ENCODE measurements at regions not wholly inside any gene's neighbourhood (a gene's known extent, or its start where the extent isn't known, plus 50 kb on each side); places are given as distances from the start of the nearest gene placed in this dataset.

DNA sequence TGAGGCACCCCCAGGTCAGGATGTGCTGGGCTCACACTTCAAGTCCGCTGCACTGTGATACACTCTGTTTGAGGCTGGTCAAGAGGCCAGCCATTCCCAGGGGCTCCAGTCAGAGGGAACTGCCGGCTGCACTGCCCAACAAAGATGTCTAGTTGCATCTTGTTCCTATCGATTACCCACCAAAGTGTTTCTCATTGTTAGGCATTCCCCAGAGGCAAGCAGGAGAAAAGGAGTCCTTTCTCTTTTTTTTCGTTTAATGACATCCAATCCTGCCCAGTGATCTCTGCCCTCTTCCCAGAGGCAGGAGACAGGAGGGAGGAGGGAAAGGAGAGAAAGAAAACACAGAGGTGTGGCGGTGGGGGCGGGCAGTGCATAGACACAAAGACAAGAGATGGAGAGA is 150.4 kb downstream of the OMA1 start:
- DNase-seq (no peak), ATAC-seq (ENCODE audit: low read depth) (no peak)
- intact Hi-C loops (cut with micrococcal nuclease): no loop called here
- ChIA-PET POLR2A (no interaction called here), CTCF (no interaction called here)
- TF ChIP-seq, protein P1, sequence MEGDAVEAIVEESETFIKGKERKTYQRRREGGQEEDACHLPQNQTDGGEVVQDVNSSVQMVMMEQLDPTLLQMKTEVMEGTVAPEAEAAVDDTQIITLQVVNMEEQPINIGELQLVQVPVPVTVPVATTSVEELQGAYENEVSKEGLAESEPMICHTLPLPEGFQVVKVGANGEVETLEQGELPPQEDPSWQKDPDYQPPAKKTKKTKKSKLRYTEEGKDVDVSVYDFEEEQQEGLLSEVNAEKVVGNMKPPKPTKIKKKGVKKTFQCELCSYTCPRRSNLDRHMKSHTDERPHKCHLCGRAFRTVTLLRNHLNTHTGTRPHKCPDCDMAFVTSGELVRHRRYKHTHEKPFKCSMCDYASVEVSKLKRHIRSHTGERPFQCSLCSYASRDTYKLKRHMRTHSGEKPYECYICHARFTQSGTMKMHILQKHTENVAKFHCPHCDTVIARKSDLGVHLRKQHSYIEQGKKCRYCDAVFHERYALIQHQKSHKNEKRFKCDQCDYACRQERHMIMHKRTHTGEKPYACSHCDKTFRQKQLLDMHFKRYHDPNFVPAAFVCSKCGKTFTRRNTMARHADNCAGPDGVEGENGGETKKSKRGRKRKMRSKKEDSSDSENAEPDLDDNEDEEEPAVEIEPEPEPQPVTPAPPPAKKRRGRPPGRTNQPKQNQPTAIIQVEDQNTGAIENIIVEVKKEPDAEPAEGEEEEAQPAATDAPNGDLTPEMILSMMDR (IDR thresholded peaks at IDR 0.05): no peak
- no peaks in the 10 kb centered on the region for H3K4me1 Mint-ChIP-seq
- no peaks in the 10 kb centered on the region for H3K36me3 Mint-ChIP-seq (ENCODE audit: low read depth)
- H3K27me3 Mint-ChIP-seq: no peaks in the 10 kb centered on the region
- no peak overlapping the region for H3K4me3 Mint-ChIP-seq
- H3K27ac Mint-ChIP-seq: no peak overlapping the region
- H3K9me3 Mint-ChIP-seq: no peaks in the 10 kb centered on the region

DNA sequence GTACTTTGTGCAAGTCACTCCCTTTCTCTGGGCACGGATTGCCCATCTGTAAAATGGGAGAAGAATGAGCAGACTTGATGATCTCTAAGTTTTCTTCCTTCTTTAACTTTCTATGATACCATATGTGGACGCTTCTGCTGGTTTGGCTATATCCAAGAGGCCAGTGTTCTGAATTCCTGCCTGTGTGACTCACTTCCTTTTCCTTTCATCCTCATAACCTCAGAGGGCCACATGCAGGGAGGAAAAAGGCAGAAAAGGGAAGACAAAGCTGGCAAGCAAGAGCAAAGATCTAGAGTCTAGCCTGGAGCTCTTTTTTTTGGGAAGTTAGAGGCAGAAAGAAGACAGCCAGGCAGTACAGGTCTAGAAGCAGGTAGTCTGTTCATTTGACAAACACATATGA is 151.2 kb downstream of the OMA1 start:
- DNase-seq (no peak), ATAC-seq (ENCODE audit: low read depth) (no peak)
- no peaks in the 10 kb centered on the region for H3K36me3 Mint-ChIP-seq (ENCODE audit: low read depth)
- intact Hi-C loops (cut with micrococcal nuclease): no loop called here
- no peak overlapping the region for H3K27ac Mint-ChIP-seq
- H3K9me3 Mint-ChIP-seq: no peaks in the 10 kb centered on the region
- no peaks in the 10 kb centered on the region for H3K4me1 Mint-ChIP-seq
- no peaks in the 10 kb centered on the region for H3K27me3 Mint-ChIP-seq
- CTCF ChIA-PET: interaction anchor here (0.6 kb wide), 1 partner anchor 9 kb away, joined by 3 read pairs; no protein-coding TSS in a partner anchor
- H3K4me3 Mint-ChIP-seq: no peak overlapping the region
- TF ChIP-seq, protein P1 (IDR thresholded peaks at IDR 0.05): no peak
- POLR2A ChIA-PET: no interaction called here

DNA sequence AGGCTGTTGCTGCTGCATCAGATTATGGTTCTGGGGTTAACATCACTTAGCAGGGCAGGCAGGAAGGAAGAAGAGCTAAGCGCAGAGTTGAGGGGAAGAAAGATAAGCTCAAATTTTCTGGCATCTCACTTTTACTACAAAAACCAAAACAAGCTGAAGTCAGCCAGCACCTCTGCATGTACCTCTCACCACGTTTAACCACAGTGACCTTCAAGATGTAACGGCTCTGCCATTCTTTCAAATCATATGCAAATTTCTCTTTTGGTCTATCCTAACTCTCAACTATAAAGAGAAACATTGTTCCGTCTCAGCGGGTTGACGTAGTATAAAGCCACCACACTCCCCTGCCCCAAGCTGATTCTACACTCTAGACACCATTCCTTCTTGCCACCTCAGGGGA is 154.4 kb downstream of the OMA1 start:
- Mint-ChIP-seq H3K36me3 (ENCODE audit: low read depth) (no peaks in the 10 kb centered on the region), H3K9me3 (no peaks in the 10 kb centered on the region), H3K27ac (no peak overlapping the region), H3K4me1 (no peaks in the 10 kb centered on the region), H3K4me3 (no peak overlapping the region), H3K27me3 (no peaks in the 10 kb centered on the region)
- ATAC-seq (ENCODE audit: low read depth) (peak; percentile 92), DNase-seq (peak; percentile 21)
- POLR2A ChIA-PET: interaction anchor here (0.7 to 1.7 kb wide), 6 partner anchors 12 to 155 kb away, joined by 3 to 7 read pairs (median 4); partner anchors contain the start of gene OMA1
- TF ChIP-seq, protein P1 (IDR thresholded peaks at IDR 0.05): no peak
- intact Hi-C loops (cut with micrococcal nuclease): loop anchor here (1.0 to 5.0 kb wide), 6 partner anchors 29 to 880 kb away; partner anchors contain the start of genes MYSM1 and OMA1
- CTCF ChIA-PET: interaction anchor here (0.9 kb wide), 1 partner anchor 123 kb away, joined by 3 read pairs; no protein-coding TSS in a partner anchor

DNA sequence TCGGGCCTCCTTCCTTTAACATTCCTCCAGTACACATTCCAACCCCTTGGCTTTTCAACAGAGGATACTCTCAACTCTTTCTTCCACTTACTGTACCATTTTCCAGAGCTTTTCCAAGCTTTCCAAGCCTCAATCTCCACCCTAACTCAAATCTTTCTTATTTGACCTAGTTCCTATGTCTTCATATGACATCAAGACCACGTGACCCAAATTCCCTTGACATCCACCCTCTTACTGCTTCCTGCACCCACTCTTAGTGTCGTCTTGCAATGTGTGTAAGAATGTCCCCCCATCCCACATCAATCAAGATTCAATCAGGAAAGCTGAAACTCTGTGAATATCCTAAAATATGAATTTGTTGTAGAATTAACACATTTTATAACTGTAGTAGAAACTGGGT is 155.0 kb downstream of the OMA1 start:
- POLR2A ChIA-PET: interaction anchor here (0.7 to 1.7 kb wide), 5 partner anchors 12 to 155 kb away, joined by 3 to 6 read pairs (median 4); partner anchors contain the start of gene OMA1
- intact Hi-C loops (cut with micrococcal nuclease): loop anchor here (5.0 kb wide), 2 partner anchors 311 to 881 kb away; partner anchors contain the start of gene MYSM1
- TF ChIP-seq, protein P1 (IDR thresholded peaks at IDR 0.05): no peak
- Mint-ChIP-seq H3K4me1 (no peaks in the 10 kb centered on the region), H3K4me3 (no peak overlapping the region), H3K9me3 (no peaks in the 10 kb centered on the region), H3K27ac (no peak overlapping the region), H3K36me3 (ENCODE audit: low read depth) (peaks cover under 1% of the 10 kb centered on the region), H3K27me3 (no peaks in the 10 kb centered on the region)
- CTCF ChIA-PET: no interaction called here
- DNase-seq (no peak), ATAC-seq (ENCODE audit: low read depth) (no peak)

DNA sequence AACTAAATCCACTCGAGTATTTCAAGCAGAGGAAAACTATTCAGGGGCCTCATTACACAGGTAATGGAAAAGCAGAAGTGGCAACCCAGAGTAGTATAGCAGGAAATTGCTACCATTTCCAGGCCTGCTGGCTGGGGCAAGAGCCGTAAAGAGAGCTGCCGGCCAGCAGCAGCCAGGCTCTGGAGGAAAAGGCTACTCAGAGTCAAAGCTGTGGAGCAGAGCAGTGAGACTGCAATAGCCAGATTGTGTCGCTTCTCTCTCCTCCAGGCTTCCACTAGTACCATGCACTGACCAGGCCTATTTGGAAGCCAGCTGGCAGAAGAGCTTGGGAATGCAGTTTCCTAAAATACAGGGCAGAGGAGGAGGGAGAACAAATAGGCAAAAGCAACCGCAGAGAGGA is 155.5 kb downstream of the OMA1 start:
- DNase-seq (no peak), ATAC-seq (ENCODE audit: low read depth) (peak; percentile 16)
- TF ChIP-seq, protein P1 (IDR thresholded peaks at IDR 0.05): no peak
- Mint-ChIP-seq H3K4me1 (no peaks in the 10 kb centered on the region), H3K4me3 (no peak overlapping the region), H3K27me3 (no peaks in the 10 kb centered on the region), H3K36me3 (ENCODE audit: low read depth) (peaks cover 4% of the 10 kb centered on the region), H3K27ac (no peak overlapping the region), H3K9me3 (no peaks in the 10 kb centered on the region)
- CTCF ChIA-PET: no interaction called here
- intact Hi-C loops (cut with micrococcal nuclease): loop anchor here (5.0 kb wide), 2 partner anchors 311 to 881 kb away; partner anchors contain the start of gene MYSM1
- POLR2A ChIA-PET: interaction anchor here (0.9 to 1.3 kb wide), 3 partner anchors 42 to 156 kb away, joined by 3 to 4 read pairs (median 4); partner anchors contain the start of gene OMA1
